Osteoblast (primary cell): ENCODE measurements at regions not wholly inside any gene's neighbourhood (a gene's known extent, or its start where the extent isn't known, plus 50 kb on each side); places are given as distances from the start of the nearest gene placed in this dataset.

ENCODE experiments used
- DNase-seq: peaks from one replicate; pipeline ENCODE4 v3.0.0; 2011; ENCODE audit warnings: low spot score, mixed read lengths; ENCODE audit not compliant: insufficient read length; ENCODE audit errors: missing footprints
- H2AFZ ChIP-seq: 2 replicates; pipeline ENCODE4 v1.6.0; 2011; ENCODE audit warnings: mild to moderate bottlenecking, low read length
- H3K27ac ChIP-seq: 2 replicates; pipeline ENCODE4 v1.5.1; 2011; ENCODE audit warnings: mild to moderate bottlenecking, low read depth, low read length, moderate library complexity
- H3K27me3 ChIP-seq: 2 replicates; pipeline ENCODE4 v1.6.0; 2012; ENCODE audit warnings: mild to moderate bottlenecking, control low read depth, inconsistent platforms, low read length, moderate library complexity; ENCODE audit not compliant: insufficient read depth
- H3K36me3 ChIP-seq: 2 replicates; pipeline ENCODE4 v1.5.1; 2011; ENCODE audit warnings: mild to moderate bottlenecking, low read length, control low read depth, moderate library complexity; ENCODE audit not compliant: insufficient read depth
- H3K4me1 ChIP-seq: 2 replicates; pipeline ENCODE4 v1.5.1; 2011; ENCODE audit warnings: mild to moderate bottlenecking, low read length, control low read depth, moderate library complexity; ENCODE audit not compliant: insufficient read depth
- H3K4me2 ChIP-seq: 2 replicates; pipeline ENCODE4 v1.6.0; 2011; ENCODE audit warnings: mild to moderate bottlenecking, low read length; ENCODE audit not compliant: insufficient read depth
- H3K4me3 ChIP-seq: fragments of 200-600 bp; sonication (generic); 3 replicates; pipeline ENCODE4 v1.5.1; 2012; ENCODE audit warnings: mild to moderate bottlenecking, low read length, inconsistent platforms; ENCODE audit not compliant: insufficient read depth
- H3K79me2 ChIP-seq: 2 replicates; pipeline ENCODE4 v1.6.0; 2012; ENCODE audit warnings: mild to moderate bottlenecking, low read length, control low read depth, inconsistent platforms; ENCODE audit not compliant: insufficient read depth
- H3K9me3 ChIP-seq: 2 replicates; pipeline ENCODE4 v1.5.1; 2011; ENCODE audit warnings: low read depth, low read length, control low read depth
- H4K20me1 ChIP-seq: 2 replicates; pipeline ENCODE4 v1.6.0; 2012; ENCODE audit warnings: mild to moderate bottlenecking, low read length, control low read depth; ENCODE audit not compliant: insufficient read depth
- CTCF ChIP-seq: IDR thresholded peaks from 2 replicates; pipeline ENCODE4 v1.5.1; 2011; ENCODE audit warnings: mild to moderate bottlenecking, low read depth, low read length, moderate library complexity; ENCODE audit errors: extremely low read depth

DNA sequence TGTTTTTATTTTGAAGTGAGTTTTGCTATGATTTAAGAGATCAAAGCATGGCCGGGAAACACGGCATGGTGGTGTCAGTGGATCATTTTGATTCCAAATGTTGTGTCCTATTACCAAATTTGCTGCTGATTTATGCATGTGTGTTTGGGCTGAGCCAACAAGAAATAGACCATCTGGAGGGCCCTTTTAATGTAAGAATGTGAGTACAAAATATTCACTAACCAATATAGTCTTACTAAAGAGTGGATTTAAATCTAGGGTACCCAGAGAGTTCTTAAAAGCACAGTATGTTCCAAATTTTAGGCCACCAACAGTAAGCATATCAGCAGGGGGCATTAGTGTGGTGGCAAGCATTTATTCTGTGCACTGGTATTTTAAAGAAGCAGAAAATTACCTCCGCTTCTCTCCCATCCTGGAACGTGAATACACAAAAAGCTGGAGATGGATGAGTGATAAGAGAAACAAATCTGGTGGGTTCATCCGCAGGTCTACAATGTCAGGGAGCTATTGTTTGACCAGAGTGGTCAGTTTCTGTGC is 444.4 kb upstream of the IGFBP7 start:
- Histone ChIP-seq H4K20me1 (no peaks in the 10 kb centered on the region), H2AFZ (no peak overlapping the region), H3K36me3 (no peaks in the 10 kb centered on the region), H3K27ac (no peak overlapping the region), H3K4me3 (no peak overlapping the region), H3K4me1 (no peaks in the 10 kb centered on the region), H3K4me2 (no peak overlapping the region), H3K79me2 (no peaks in the 10 kb centered on the region), H3K9me3 (no peaks in the 10 kb centered on the region), H3K27me3 (no peaks in the 10 kb centered on the region)
- no peak for DNase-seq
- no peak for TF ChIP-seq CTCF

DNA sequence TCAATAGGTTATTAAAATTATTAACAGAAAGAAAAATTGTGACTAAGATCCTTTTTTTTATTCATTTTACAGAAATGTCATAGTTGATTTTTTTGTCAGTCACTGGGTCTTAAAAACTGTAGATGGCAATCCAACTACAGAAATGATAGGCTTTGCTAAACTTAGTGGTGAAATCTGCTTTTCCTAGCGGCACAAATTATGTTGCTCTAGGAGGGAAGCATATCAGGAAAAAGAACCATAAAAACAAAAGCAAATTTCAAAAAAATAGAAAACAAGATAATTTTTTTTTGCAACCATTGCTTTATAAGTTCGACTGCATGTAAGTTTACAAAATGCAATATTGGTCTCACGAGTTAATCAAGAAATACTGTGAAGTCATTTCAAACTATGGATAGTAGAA is 443.5 kb upstream of the IGFBP7 start:
- H3K4me3 ChIP-seq: no peak overlapping the region

DNA sequence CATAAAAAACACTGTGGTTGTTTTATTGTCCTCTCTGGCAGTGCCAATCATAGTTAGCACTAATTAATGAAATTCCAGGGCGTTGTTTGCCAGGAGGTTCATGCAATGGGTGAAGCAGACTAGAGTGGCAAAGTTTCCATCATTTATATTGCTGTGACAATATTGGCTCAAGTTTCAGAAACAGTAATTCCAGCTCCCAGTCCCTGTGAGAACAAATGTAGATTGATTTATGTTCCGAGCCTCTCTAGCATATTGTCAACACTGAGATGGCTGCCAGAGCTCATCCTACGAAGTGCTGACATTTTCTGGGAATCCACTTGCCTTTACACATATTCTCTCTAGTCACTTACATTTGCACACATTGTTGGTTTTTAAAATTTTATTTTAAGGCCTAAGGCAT is 440.0 kb upstream of the IGFBP7 start:
- H3K79me2 ChIP-seq: no peaks in the 10 kb centered on the region
- DNase-seq: no peak
- no peaks in the 10 kb centered on the region for H3K27me3 ChIP-seq
- no peaks in the 10 kb centered on the region for H3K36me3 ChIP-seq
- no peak for TF ChIP-seq CTCF
- H2AFZ ChIP-seq: no peak overlapping the region
- no peak overlapping the region for H3K27ac ChIP-seq
- H3K4me2 ChIP-seq: no peak overlapping the region
- H3K4me3 ChIP-seq: no peak overlapping the region
- no peaks in the 10 kb centered on the region for H3K4me1 ChIP-seq
- no peaks in the 10 kb centered on the region for H3K9me3 ChIP-seq
- H4K20me1 ChIP-seq: no peaks in the 10 kb centered on the region

More for the DNA sequence above, 443.5 kb upstream of the IGFBP7 start:
- no peaks in the 10 kb centered on the region for H3K36me3 ChIP-seq
- no peak overlapping the region for H3K27ac ChIP-seq
- TF ChIP-seq CTCF: no peak
- no peaks in the 10 kb centered on the region for H3K27me3 ChIP-seq
- no peaks in the 10 kb centered on the region for H3K79me2 ChIP-seq
- DNase-seq: no peak
- no peaks in the 10 kb centered on the region for H3K4me1 ChIP-seq
- no peaks in the 10 kb centered on the region for H3K9me3 ChIP-seq
- no peaks in the 10 kb centered on the region for H4K20me1 ChIP-seq
- H2AFZ ChIP-seq: no peak overlapping the region
- no peak overlapping the region for H3K4me2 ChIP-seq

- TF ChIP-seq CTCF: no peak
- Histone ChIP-seq H3K9me3 (no peaks in the 10 kb centered on the region), H3K4me2 (no peak overlapping the region), H3K79me2 (no peaks in the 10 kb centered on the region), H2AFZ (no peak overlapping the region), H3K27me3 (no peaks in the 10 kb centered on the region), H3K4me1 (no peaks in the 10 kb centered on the region), H4K20me1 (no peaks in the 10 kb centered on the region), H3K4me3 (no peak overlapping the region), H3K27ac (no peak overlapping the region), H3K36me3 (no peaks in the 10 kb centered on the region)
- DNase-seq: no peak
These were observed 438.7 kb upstream of the IGFBP7 start for GRCh38 chr4:57548856-57549255.
